Neuronal stem cell (in vitro differentiated cells): ENCODE measurements at regions not wholly inside any gene's neighbourhood (a gene's known extent, or its start where the extent isn't known, plus 50 kb on each side); places are given as distances from the start of the nearest gene placed in this dataset.

Experiments
- DNase-seq: peaks from one replicate; pipeline ENCODE4 v3.0.0-alpha.2; 2013; ENCODE audit warnings: low spot score
- H2AFZ ChIP-seq: one replicate; pipeline ENCODE4 v1.6.1; 2013; ENCODE audit warnings: mild to moderate bottlenecking, low read length, inconsistent platforms
- H2AK5ac ChIP-seq: 2 replicates; pipeline ENCODE4 v1.6.1; 2013; ENCODE audit warnings: low read depth, mild to moderate bottlenecking, inconsistent platforms, low read length, moderate library complexity, mixed read lengths
- H2BK120ac ChIP-seq: 2 replicates; pipeline ENCODE4 v1.6.1; 2013; ENCODE audit warnings: low read depth, mild to moderate bottlenecking, inconsistent platforms, low read length, moderate library complexity, mixed read lengths
- H2BK12ac ChIP-seq: one replicate; pipeline ENCODE4 v1.6.1; 2013; ENCODE audit warnings: low read length, inconsistent platforms
- H2BK15ac ChIP-seq: 2 replicates; pipeline ENCODE4 v1.6.1; 2013; ENCODE audit warnings: mild to moderate bottlenecking, low read length, inconsistent platforms, mixed read lengths
- H2BK5ac ChIP-seq: one replicate; pipeline ENCODE4 v1.6.1; 2013; ENCODE audit warnings: inconsistent platforms, mild to moderate bottlenecking, low read length, moderate library complexity
- H3K14ac ChIP-seq: one replicate; pipeline ENCODE4 v1.6.1; 2013; ENCODE audit warnings: low read length, inconsistent platforms
- H3K18ac ChIP-seq: 2 replicates; pipeline ENCODE4 v1.6.1; 2013; ENCODE audit warnings: low read length, inconsistent platforms
- H3K23ac ChIP-seq: 2 replicates; pipeline ENCODE4 v1.6.1; 2013; ENCODE audit warnings: low read depth, mild to moderate bottlenecking, mixed read lengths, low read length, inconsistent platforms; ENCODE audit not compliant: poor library complexity
- H3K27ac ChIP-seq: replicated peaks from 3 replicates; pipeline ENCODE4 v1.5.1; 2013; ENCODE audit warnings: low read length, inconsistent platforms
- H3K27me3 ChIP-seq, 3 experiments: 2 replicates each; pipeline ENCODE4 v1.6.1; 2013; ENCODE audit warnings: low read length in 3 of 3, mild to moderate bottlenecking in 2 of 3, inconsistent platforms in 1 of 3, low read depth in 1 of 3, mixed read lengths in 1 of 3, moderate library complexity in 1 of 3; ENCODE audit not compliant: control insufficient read depth in 3 of 3, insufficient read depth in 3 of 3
- H3K36me3 ChIP-seq, 2 donors: replicated peaks in 1 of 2; 2 replicates each; pipeline ENCODE4 v1.6.1; 2013; ENCODE audit warnings: low read length in 2 of 2; ENCODE audit not compliant: control insufficient read depth in 2 of 2, insufficient read depth in 2 of 2
- H3K4ac ChIP-seq: 2 replicates; pipeline ENCODE4 v1.6.1; 2013; ENCODE audit warnings: inconsistent platforms, mild to moderate bottlenecking, low read length, moderate library complexity
- H3K4me1 ChIP-seq, 2 donors: 1 replicate in 1 of 2; 2 replicates in 1 of 2; pipeline ENCODE4 v1.6.1; 2013; ENCODE audit warnings: low read length in 2 of 2, low read depth in 1 of 2; ENCODE audit not compliant: control insufficient read depth in 2 of 2, insufficient read depth in 1 of 2
- H3K4me2 ChIP-seq: one replicate; pipeline ENCODE4 v1.6.1; 2013; ENCODE audit warnings: mild to moderate bottlenecking, low read length, inconsistent platforms; ENCODE audit not compliant: insufficient read depth, poor library complexity, severe bottlenecking
- H3K4me3 ChIP-seq, 2 donors: 2 replicates each; pipeline ENCODE4 v1.5.1; 2013; ENCODE audit warnings: low read length in 2 of 2, mild to moderate bottlenecking in 2 of 2, inconsistent platforms in 1 of 2, moderate library complexity in 1 of 2
- H3K79me1 ChIP-seq: one replicate; pipeline ENCODE4 v1.6.1; 2013; ENCODE audit warnings: low read depth, mild to moderate bottlenecking, inconsistent platforms, low read length, moderate library complexity
- H3K9ac ChIP-seq: one replicate; pipeline ENCODE4 v1.6.1; 2013; ENCODE audit warnings: mild to moderate bottlenecking, low read depth, low read length, inconsistent platforms; ENCODE audit not compliant: poor library complexity
- H3K9me3 ChIP-seq, 2 donors: replicated peaks in 1 of 2; 2 replicates each; pipeline versions ENCODE3 to v1.6.1; 2013; ENCODE audit warnings: low read length in 2 of 2, mild to moderate bottlenecking in 2 of 2, inconsistent platforms in 1 of 2, low read depth in 1 of 2, mixed read lengths in 1 of 2, moderate library complexity in 1 of 2; ENCODE audit not compliant: control insufficient read depth in 2 of 2, insufficient read depth in 1 of 2
- H4K8ac ChIP-seq: one replicate; pipeline ENCODE4 v1.6.1; 2013; ENCODE audit warnings: low read depth, mild to moderate bottlenecking, inconsistent platforms, low read length, moderate library complexity
- H4K91ac ChIP-seq: one replicate; pipeline ENCODE4 v1.6.1; 2013; ENCODE audit warnings: low read length, low read depth, mild to moderate bottlenecking, inconsistent platforms; ENCODE audit not compliant: poor library complexity
- WGBS, 2 donors: extraction: QIAGEN DNeasy Blood & Tissue Kit; methylation state at CpG; one replicate each; pipeline ENCODE4 v1.1.7; 2013; ENCODE audit warnings: missing lambda C conversion rate in 2 of 2, mixed read lengths in 1 of 2; ENCODE audit not compliant: insufficient read length in 2 of 2, insufficient replicate concordance in 1 of 2; ENCODE audit errors: extremely low coverage in 2 of 2; 5-methylcytosine and 5-hydroxymethylcytosine counted together

GRCh38 chr5:29548262-29548661, 1645.2 kb upstream of the CDH6 start:
- Histone ChIP-seq H3K27me3 (no peaks in the 10 kb centered on the region), H2BK5ac (no peak overlapping the region), H4K91ac (no peak overlapping the region), H3K14ac (no peak overlapping the region), H2BK12ac (no peak overlapping the region), H2AK5ac (no peak overlapping the region), H2BK120ac (no peak overlapping the region), H3K79me1 (no peaks in the 10 kb centered on the region), H2BK15ac (no peak overlapping the region), H3K4me3 (no peak overlapping the region), H3K9me3 (no peaks in the 10 kb centered on the region), H3K36me3 (no peaks in the 10 kb centered on the region), H4K8ac (no peak overlapping the region), H3K27ac (no peak overlapping the region), H3K9ac (no peak overlapping the region), H3K23ac (no peak overlapping the region), H3K4me1 (no peaks in the 10 kb centered on the region), H3K4me2 (no peak overlapping the region), H2AFZ (no peak overlapping the region), H3K18ac (no peak overlapping the region), H3K4ac (no peak overlapping the region)
- no peak for DNase-seq
- WGBS, 2 donors = no CpG with 5 or more reads among the region's 7 CpGs

GRCh38 chr5:29547236-29547865, 1646.1 kb upstream of the CDH6 start:
- Histone ChIP-seq H3K4ac (no peak overlapping the region), H3K14ac (no peak overlapping the region), H2BK5ac (no peak overlapping the region), H2BK15ac (no peak overlapping the region), H3K4me3 (no peak overlapping the region), H2BK120ac (no peak overlapping the region), H3K23ac (no peak overlapping the region), H3K18ac (no peak overlapping the region), H2BK12ac (no peak overlapping the region), H3K4me2 (no peak overlapping the region), H4K91ac (no peak overlapping the region), H2AK5ac (no peak overlapping the region), H3K9ac (no peak overlapping the region), H3K9me3 (no peaks in the 10 kb centered on the region), H3K27ac (no peak overlapping the region), H3K79me1 (no peaks in the 10 kb centered on the region), H3K4me1 (no peaks in the 10 kb centered on the region), H3K36me3 (no peaks in the 10 kb centered on the region), H3K27me3 (no peaks in the 10 kb centered on the region), H2AFZ (no peak overlapping the region), H4K8ac (no peak overlapping the region)
- WGBS, 2 donors = no CpG with 5 or more reads among the region's 6 CpGs
- no peak for DNase-seq

- Histone ChIP-seq H2BK15ac (no peak overlapping the region), H3K23ac (peak overlapping the region; percentile 25), H3K4me3 (no peak overlapping the region), H3K27ac (no peak overlapping the region), H2AK5ac (no peak overlapping the region), H3K4ac (no peak overlapping the region), H3K14ac (no peak overlapping the region), H3K9me3 (no peaks in the 10 kb centered on the region), H3K36me3 (no peaks in the 10 kb centered on the region), H4K8ac (no peak overlapping the region), H3K9ac (no peak overlapping the region), H2BK5ac (no peak overlapping the region), H3K18ac (no peak overlapping the region), H2AFZ (no peak overlapping the region), H3K4me2 (no peak overlapping the region), H4K91ac (no peak overlapping the region), H2BK12ac (no peak overlapping the region), H3K79me1 (no peaks in the 10 kb centered on the region), H3K27me3 (no peaks in the 10 kb centered on the region), H2BK120ac (no peak overlapping the region), H3K4me1 (no peaks in the 10 kb centered on the region)
- DNase-seq = no peak
- WGBS, 2 donors = no CpG with 5 or more reads among the region's 2 CpGs
Observed at GRCh38 chr5:29543501-29543900, 1650.0 kb upstream of the CDH6 start.

GRCh38 chr5:29524227-29524626, 1669.3 kb upstream of the CDH6 start:
- no peak overlapping the region for H2BK15ac ChIP-seq
- no peak overlapping the region for H2AK5ac ChIP-seq
- no peak overlapping the region for H3K18ac ChIP-seq
- no peak overlapping the region for H3K4ac ChIP-seq
- no peak overlapping the region for H3K4me2 ChIP-seq
- H3K9ac ChIP-seq = no peak overlapping the region
- H4K91ac ChIP-seq = no peak overlapping the region
- no peak overlapping the region for H3K27ac ChIP-seq
- H3K14ac ChIP-seq = no peak overlapping the region
- H2AFZ ChIP-seq = no peak overlapping the region
- H3K4me3 ChIP-seq = no peak overlapping the region
- no CpG with 5 or more reads among the region's 2 CpGs for WGBS, 2 donors
- H3K79me1 ChIP-seq = no peaks in the 10 kb centered on the region
- H3K36me3 ChIP-seq = no peaks in the 10 kb centered on the region
- no peak overlapping the region for H3K23ac ChIP-seq
- no peak overlapping the region for H2BK12ac ChIP-seq
- H3K27me3 ChIP-seq = no peaks in the 10 kb centered on the region
- DNase-seq = no peak
- no peaks in the 10 kb centered on the region for H3K9me3 ChIP-seq
- H4K8ac ChIP-seq = no peak overlapping the region
- H3K4me1 ChIP-seq = no peaks in the 10 kb centered on the region
- no peak overlapping the region for H2BK120ac ChIP-seq
- no peak overlapping the region for H2BK5ac ChIP-seq
